Muscle of leg (tissue), 3 donors: ENCODE measurements at regions not wholly inside any gene's neighbourhood (a gene's known extent, or its start where the extent isn't known, plus 50 kb on each side); places are given as distances from the start of the nearest gene placed in this dataset.
A peak's percentile ranks its signal among the peaks of the same experiment; 100 is the strongest.

Source experiments
- DNase-seq: peaks from one replicate; pipeline ENCODE4 v3.0.0; 2013
- H3K27ac ChIP-seq: one replicate; pipeline ENCODE4 v1.5.1; 2013; ENCODE audit warnings: mild to moderate bottlenecking, low read length, control low read depth
- H3K27me3 ChIP-seq: one replicate; pipeline ENCODE4 v1.6.1; 2013; ENCODE audit warnings: low read length; ENCODE audit not compliant: control insufficient read depth, insufficient read depth
- H3K36me3 ChIP-seq: one replicate; pipeline ENCODE4 v1.6.1; 2013; ENCODE audit warnings: low read length; ENCODE audit not compliant: control insufficient read depth, insufficient read depth
- H3K4me1 ChIP-seq: one replicate; pipeline ENCODE4 v1.6.1; 2013; ENCODE audit warnings: low read length; ENCODE audit not compliant: control insufficient read depth, insufficient read depth
- H3K4me3 ChIP-seq: one replicate; pipeline ENCODE4 v1.5.1; 2013; ENCODE audit warnings: low read length, control low read depth
- H3K9me3 ChIP-seq: replicated peaks from 2 replicates; pipeline ENCODE4 v1.6.1; 2013; ENCODE audit warnings: low read depth, low read length; ENCODE audit not compliant: control insufficient read depth
- WGBS: methylation state at CpG from one replicate; pipeline ENCODE4 v1.1.5; 2013; ENCODE audit warnings: missing lambda C conversion rate; ENCODE audit not compliant: insufficient coverage; 5-methylcytosine and 5-hydroxymethylcytosine counted together

GRCh38 chr1:60436186-60436585 is 362.6 kb upstream of the C1orf87 start:
- Histone ChIP-seq H3K27ac (no peak overlapping the region), H3K27me3 (no peaks in the 10 kb centered on the region), H3K9me3 (peaks cover 5% of the 10 kb centered on the region), H3K4me3 (no peak overlapping the region), H3K36me3 (no peaks in the 10 kb centered on the region), H3K4me1 (peaks cover 2% of the 10 kb centered on the region)
- peak; percentile 79 for DNase-seq
- 77% methylated on average over 2 of the region's 2 CpGs for WGBS

GRCh38 chr1:60431593-60431992 is 358.0 kb upstream of the C1orf87 start:
- no peak overlapping the region for H3K4me3 ChIP-seq
- 25% methylated on average over 1 of the region's 2 CpGs for WGBS
- no peaks in the 10 kb centered on the region for H3K36me3 ChIP-seq
- H3K27me3 ChIP-seq = no peaks in the 10 kb centered on the region
- no peak overlapping the region for H3K27ac ChIP-seq
- H3K4me1 ChIP-seq = peaks cover 6% of the 10 kb centered on the region
- DNase-seq = no peak
- H3K9me3 ChIP-seq = peaks cover 5% of the 10 kb centered on the region

- H3K27me3 ChIP-seq = no peaks in the 10 kb centered on the region
- no peak overlapping the region for H3K27ac ChIP-seq
- H3K4me3 ChIP-seq = no peak overlapping the region
- no CpG with 5 or more reads among the region's 2 CpGs for WGBS
- DNase-seq = no peak
- H3K36me3 ChIP-seq = no peaks in the 10 kb centered on the region
- peaks cover 5% of the 10 kb centered on the region for H3K9me3 ChIP-seq
- peaks cover 8% of the 10 kb centered on the region for H3K4me1 ChIP-seq
Observed at GRCh38 chr1:60430375-60430774, 356.8 kb upstream of the C1orf87 start.

GRCh38 chr1:60428127-60428526 is 354.6 kb upstream of the C1orf87 start:
- Histone ChIP-seq H3K27me3 (no peaks in the 10 kb centered on the region), H3K4me1 (peaks cover 8% of the 10 kb centered on the region), H3K9me3 (no peaks in the 10 kb centered on the region), H3K36me3 (no peaks in the 10 kb centered on the region), H3K27ac (peak overlapping the region; percentile 15), H3K4me3 (no peak overlapping the region)
- WGBS = 100% methylated on average over 1 of the region's 4 CpGs
- DNase-seq = peak; percentile 43

- H3K36me3 ChIP-seq = no peaks in the 10 kb centered on the region
- DNase-seq = no peak
- H3K4me1 ChIP-seq = peaks cover 8% of the 10 kb centered on the region
- no peaks in the 10 kb centered on the region for H3K9me3 ChIP-seq
- no peaks in the 10 kb centered on the region for H3K27me3 ChIP-seq
- no CpG with 5 or more reads among the region's 2 CpGs for WGBS
- no peak overlapping the region for H3K4me3 ChIP-seq
- H3K27ac ChIP-seq = peak overlapping the region; percentile 15
Observed at GRCh38 chr1:60427701-60428100, 354.1 kb upstream of the C1orf87 start.

- peaks cover 8% of the 10 kb centered on the region for H3K4me1 ChIP-seq
- H3K27me3 ChIP-seq = no peaks in the 10 kb centered on the region
- H3K27ac ChIP-seq = no peak overlapping the region
- peak; percentile 14 for DNase-seq
- no peaks in the 10 kb centered on the region for H3K9me3 ChIP-seq
- H3K36me3 ChIP-seq = no peaks in the 10 kb centered on the region
- no peak overlapping the region for H3K4me3 ChIP-seq
- WGBS = 80% methylated on average over 3 of the region's 4 CpGs
Observed at GRCh38 chr1:60427194-60427593, 353.6 kb upstream of the C1orf87 start.

- DNase-seq = no peak
- Histone ChIP-seq H3K4me1 (peaks cover 8% of the 10 kb centered on the region), H3K27me3 (no peaks in the 10 kb centered on the region), H3K27ac (no peak overlapping the region), H3K4me3 (no peak overlapping the region), H3K9me3 (peaks cover 5% of the 10 kb centered on the region), H3K36me3 (no peaks in the 10 kb centered on the region)
- no CpG with 5 or more reads among the region's 1 CpG for WGBS
Observed at GRCh38 chr1:60425528-60425927, 352.0 kb upstream of the C1orf87 start.

- Histone ChIP-seq H3K27me3 (no peaks in the 10 kb centered on the region), H3K4me3 (no peak overlapping the region), H3K4me1 (peaks cover 8% of the 10 kb centered on the region), H3K36me3 (no peaks in the 10 kb centered on the region), H3K9me3 (peaks cover 5% of the 10 kb centered on the region), H3K27ac (no peak overlapping the region)
- DNase-seq = peak; percentile 41
- WGBS = no CpG with 5 or more reads among the region's 5 CpGs
Observed at GRCh38 chr1:60423146-60423780, 349.7 kb upstream of the C1orf87 start.

GRCh38 chr1:60421965-60422364 is 348.4 kb upstream of the C1orf87 start:
- 77% methylated on average over 2 of the region's 4 CpGs for WGBS
- DNase-seq = no peak

GRCh38 chr1:60419023-60419422 is 345.5 kb upstream of the C1orf87 start:
- no peaks in the 10 kb centered on the region for H3K27me3 ChIP-seq
- no CpG with 5 or more reads among the region's 1 CpG for WGBS
- peaks cover 5% of the 10 kb centered on the region for H3K9me3 ChIP-seq
- no peaks in the 10 kb centered on the region for H3K4me1 ChIP-seq
- no peaks in the 10 kb centered on the region for H3K36me3 ChIP-seq
- no peak overlapping the region for H3K27ac ChIP-seq
- no peak for DNase-seq
- no peak overlapping the region for H3K4me3 ChIP-seq

More at GRCh38 chr1:60421965-60422364, 348.4 kb upstream of the C1orf87 start:
- H3K36me3 ChIP-seq = no peaks in the 10 kb centered on the region
- H3K9me3 ChIP-seq = peaks cover 5% of the 10 kb centered on the region
- no peak overlapping the region for H3K4me3 ChIP-seq
- H3K4me1 ChIP-seq = peaks cover 4% of the 10 kb centered on the region
- H3K27ac ChIP-seq = no peak overlapping the region
- H3K27me3 ChIP-seq = no peaks in the 10 kb centered on the region

GRCh38 chr1:60415696-60416095 is 342.1 kb upstream of the C1orf87 start:
- Histone ChIP-seq H3K4me3 (no peak overlapping the region), H3K27ac (no peak overlapping the region), H3K27me3 (no peaks in the 10 kb centered on the region), H3K9me3 (no peaks in the 10 kb centered on the region), H3K36me3 (no peaks in the 10 kb centered on the region), H3K4me1 (no peaks in the 10 kb centered on the region)
- no peak for DNase-seq
